ENCODE measurements at regions not wholly inside any gene's neighbourhood (a gene's known extent, or its start where the extent isn't known, plus 50 kb on each side); places are given as distances from the start of the nearest gene placed in this dataset.
"Not testable (repeated sequence)": the region's sequence is repeated elsewhere in the genome, so short reads cannot be mapped to it uniquely, and the experiment has no call there.

GRCh38 chr5:19274578-19274977 is 713.4 kb downstream of the CDH18 start:
- no peak for DNase-seq

GRCh38 chr5:19285286-19285685 is 702.7 kb downstream of the CDH18 start:
- DNase-seq, result no peak

DNA sequence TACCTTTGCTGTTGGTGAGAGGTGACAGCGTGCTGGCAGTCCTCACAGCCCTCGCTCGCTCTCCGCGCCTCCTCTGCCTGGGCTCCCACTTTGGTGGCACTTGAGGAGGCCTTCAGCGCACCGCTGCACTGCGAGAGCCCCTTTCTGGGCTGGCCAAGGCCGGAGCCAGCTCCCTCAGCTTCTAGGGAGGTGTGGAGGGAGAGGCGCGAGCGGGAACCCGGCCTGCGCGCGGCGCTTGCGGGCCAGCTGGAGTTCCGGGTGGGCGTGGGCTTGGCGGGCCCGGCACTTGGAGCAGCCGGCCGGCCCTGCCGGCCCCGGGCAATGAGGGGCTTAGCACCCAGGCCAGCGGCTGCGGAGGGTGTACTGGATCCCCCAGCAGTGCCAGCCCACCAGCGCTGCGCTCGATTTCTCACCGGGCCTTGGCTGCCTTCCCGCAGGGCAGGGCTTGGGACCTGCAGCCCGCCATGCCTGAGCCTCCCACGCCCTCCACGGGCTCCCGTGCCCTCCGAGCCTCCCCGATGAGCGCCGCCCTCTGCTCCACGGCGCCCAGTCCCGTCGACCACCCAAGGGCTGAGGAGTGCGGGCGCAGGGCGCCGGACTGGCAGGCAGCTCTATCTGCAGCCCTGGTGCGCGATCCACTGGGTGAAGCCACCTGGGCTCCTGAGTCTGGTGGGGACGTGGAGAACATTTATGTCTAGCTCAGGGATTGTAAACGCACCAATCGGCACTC is 700.3 kb downstream of the CDH18 start:
- DNase-seq, result not testable (repeated sequence)

GRCh38 chr5:19288311-19288710 is 699.7 kb downstream of the CDH18 start:
- DNase-seq, result not testable (repeated sequence)

- no peak for DNase-seq
Measured at GRCh38 chr5:19297934-19298333, 690.1 kb downstream of the CDH18 start.

DNA sequence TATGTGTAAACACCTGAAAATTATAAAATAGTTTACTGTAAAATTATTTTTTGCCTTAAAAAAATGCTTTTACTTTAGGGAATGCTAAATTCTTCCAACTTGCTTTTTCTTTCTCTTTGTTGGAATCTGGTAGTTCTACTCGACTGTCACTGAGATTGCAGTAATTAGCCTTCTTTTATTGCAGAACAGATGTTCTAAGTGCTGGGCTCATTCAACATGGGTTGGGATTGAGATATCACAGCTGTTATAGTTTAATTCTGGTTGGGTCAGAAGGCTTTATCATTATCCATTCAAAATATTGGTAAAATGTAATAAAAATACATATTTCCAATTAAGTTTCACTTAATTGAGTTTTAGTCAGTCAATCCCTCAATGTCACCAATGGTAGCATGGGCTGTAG is 686.7 kb downstream of the CDH18 start:
- DNase-seq, result no peak

DNA sequence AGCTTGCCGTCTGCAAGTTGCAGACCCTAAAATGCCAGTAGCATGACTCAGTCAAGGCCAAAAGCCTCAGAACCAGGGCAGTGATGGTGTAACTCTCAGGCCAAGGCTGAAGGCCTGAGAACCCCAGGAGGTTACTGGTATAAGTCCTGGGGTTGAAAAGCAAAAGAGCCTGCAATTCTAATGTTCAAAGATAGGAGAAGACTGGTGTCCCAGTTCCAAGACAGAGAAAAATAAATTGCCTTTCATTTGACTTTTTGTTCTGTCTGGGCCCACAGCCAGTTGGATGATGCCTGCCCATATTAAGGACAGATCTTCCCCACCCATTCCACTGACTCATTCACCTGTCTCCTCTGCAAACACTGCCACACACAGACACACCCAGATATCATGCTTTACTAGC is 673.2 kb downstream of the CDH18 start:
- DNase-seq, result no peak

DNA sequence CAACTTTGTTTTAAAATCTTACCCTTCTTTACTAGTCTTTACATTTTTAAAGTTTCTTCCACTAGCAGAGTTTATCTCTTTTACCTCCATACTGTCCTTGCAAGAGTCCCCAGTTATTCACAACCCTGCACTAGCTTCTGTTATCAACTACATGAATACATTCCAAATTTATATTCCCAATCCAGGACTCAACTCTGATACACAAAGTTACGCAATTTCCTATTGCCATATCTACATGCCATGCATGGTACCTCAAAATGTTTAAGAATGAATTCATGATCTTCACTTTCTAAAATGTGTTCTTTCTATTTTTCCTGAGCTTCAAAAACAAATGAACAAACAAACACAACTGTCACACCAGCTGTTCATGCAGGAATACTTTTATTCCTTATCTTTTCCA is 668.7 kb downstream of the CDH18 start:
- DNase-seq, result no peak

DNA sequence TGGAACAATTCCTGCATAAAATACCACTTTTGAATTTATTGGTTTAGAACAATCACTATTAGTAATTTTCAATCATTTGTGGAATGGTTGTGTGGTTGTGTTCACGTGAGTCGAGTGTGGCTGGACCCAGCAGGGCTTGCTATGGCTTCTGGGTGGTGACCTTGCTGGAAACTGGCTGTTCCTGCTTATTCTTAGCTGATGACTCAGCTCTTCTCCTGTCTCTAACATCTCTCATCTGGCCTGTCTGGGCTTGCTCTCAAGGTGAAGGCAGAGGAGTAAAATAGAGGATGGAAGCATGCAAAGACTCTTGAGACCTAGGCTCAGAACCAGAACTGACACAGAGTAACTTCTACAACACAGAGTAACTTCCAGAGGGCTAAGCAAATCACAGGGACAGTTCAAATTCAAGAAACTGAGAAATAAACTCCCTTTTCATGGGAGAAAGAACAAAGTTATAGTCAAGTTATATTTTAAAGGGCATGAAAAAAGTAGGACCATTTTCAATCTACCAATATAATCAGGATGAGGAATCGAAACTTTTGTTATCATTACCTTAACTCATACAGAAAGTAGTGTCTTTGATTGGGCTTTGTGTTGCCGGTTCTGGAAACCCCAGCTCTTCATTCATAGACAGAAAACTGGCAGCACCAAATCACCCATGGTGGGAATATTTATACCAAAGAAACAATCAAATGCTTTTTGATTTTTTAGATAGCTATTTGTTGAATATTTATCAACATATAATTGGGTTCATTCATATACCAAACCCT is 665.1 kb downstream of the CDH18 start:
- no peak for DNase-seq

- no peak for DNase-seq
Measured at GRCh38 chr5:19334278-19334677, 653.7 kb downstream of the CDH18 start.

- DNase-seq, result no peak
Measured at GRCh38 chr5:19342942-19343341, 645.1 kb downstream of the CDH18 start.

- DNase-seq, result no peak
Measured at GRCh38 chr5:19352120-19352519, 635.9 kb downstream of the CDH18 start.

DNA sequence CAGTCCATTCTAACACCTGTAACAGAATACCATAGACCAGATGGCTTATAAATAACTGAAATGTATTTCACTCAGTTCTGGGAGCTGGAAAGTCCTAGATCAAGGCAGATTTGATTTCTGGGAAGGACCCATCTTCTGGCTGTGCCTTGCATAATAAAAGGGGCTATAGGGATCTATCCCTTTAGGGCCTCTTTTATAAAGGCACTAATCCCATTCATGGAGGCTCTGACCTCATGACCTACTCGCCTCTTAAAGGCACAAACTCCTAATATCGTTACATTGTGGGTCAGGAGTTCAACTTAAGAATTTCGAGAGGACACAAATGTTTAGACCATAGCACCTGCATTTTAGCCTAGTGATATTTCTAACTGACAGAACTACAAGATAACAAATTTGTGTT is 619.0 kb downstream of the CDH18 start:
- no peak for DNase-seq

DNA sequence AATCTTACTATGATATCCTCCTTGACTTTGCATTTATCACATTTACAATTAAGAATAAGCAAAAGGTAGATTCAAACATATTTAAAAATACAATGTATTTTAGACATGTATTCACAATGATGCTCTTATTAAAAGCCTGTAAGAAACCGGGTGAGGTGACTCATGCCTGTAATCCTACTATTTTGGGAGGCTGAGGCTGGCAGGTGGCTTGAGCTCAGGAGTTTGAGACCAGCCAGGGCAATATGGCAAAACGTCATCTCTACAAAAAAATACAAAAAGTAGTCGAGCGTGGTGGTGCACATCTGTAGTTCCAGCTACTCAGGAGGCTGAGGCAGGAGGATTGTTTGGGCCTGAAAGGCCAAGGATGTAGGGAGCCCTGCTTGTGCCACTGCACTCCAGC is 618.4 kb downstream of the CDH18 start:
- DNase-seq, result no peak

DNA sequence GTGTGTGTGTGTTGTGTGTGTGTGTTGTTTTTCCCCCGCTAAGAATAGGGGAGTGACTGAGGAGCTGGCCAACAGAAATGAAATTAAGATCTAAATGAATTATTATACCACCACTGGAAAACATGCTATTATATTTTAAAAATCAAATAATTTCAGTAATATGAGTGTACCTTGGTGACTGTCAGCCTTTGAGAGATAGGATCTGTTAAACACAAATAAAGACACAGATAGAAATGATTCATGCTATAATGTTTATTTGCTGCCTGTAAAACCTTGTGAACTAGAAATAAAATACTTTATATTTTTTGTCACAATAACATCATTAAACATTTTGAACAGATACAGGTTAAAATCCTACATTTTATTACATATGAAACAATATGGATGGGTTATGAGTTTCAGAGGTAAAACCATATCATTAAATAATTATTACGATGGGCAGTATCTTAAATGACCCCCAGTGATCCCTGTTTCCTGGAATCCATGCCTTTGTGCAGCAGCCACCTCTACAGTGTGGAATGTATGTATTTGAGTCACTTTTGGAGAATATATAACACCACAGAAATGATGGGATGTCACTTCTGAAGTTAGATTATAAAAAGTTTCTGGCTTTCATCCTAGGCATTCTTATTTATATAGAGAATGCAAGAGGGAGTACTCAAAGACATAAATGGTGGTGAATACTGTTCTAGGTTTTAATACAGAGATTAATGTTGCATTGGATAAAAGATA is 617.2 kb downstream of the CDH18 start:
- no peak for DNase-seq

GRCh38 chr5:19388391-19388790 is 599.6 kb downstream of the CDH18 start:
- no peak for DNase-seq

DNA sequence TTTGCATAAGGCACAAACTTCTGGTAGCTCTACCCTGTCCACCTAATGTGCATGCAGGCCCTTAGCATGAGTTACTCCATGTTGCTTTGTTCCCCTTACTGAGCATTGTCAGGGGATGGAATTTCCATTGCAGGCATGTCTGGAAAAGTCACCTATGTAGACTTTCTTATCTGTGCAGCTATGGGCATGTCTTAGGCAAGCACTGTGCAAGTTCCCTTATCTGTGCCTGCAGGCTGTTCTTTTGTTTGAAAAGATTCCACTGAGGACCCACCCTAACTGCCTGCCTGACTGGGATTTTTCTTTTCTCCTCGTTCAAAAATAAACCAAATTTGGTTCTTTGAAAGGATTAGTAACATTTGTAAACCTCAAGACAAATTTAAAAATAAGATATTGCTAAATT is 587.0 kb downstream of the CDH18 start:
- no peak for DNase-seq

GRCh38 chr5:19406576-19407365 is 581.2 kb downstream of the CDH18 start:
- DNase-seq, result no peak

- DNase-seq, result no peak
Measured at GRCh38 chr5:19408149-19408548, 579.9 kb downstream of the CDH18 start.

DNA sequence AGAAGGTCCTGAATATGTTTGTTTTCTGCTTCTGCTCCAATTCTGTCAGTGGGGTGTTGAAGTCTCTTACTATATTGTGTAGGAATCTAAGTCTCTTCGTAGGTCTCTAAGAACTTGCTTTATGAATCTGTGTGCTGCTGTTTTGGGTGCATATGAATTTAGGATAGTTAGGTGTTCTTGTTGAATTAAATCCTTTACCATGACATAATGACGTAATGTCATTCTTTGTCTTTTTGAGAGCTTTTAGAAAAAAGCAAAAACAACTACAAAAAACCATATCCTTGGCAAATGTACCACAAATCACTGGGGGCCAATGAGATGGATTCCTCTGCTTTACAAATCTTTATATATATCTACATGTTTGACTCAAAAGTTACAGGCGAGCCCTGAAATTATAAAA is 576.1 kb downstream of the CDH18 start:
- DNase-seq, result no peak
